GM12865 (cell line): ENCODE measurements at regions not wholly inside any gene's neighbourhood (a gene's known extent, or its start where the extent isn't known, plus 50 kb on each side); places are given as distances from the start of the nearest gene placed in this dataset.

Experiments used
- DNase-seq: peaks from one replicate; pipeline ENCODE4 v3.0.0; 2010; ENCODE audit warnings: low read depth
- H3K4me3 ChIP-seq: 2 replicates; pipeline ENCODE4 v1.5.1; 2011; ENCODE audit warnings: mild to moderate bottlenecking, low read depth, low read length, control low read depth
- CTCF ChIP-seq: IDR thresholded peaks from 2 replicates; pipeline ENCODE4 v1.5.1; 2011; ENCODE audit warnings: low read length, control low read depth, low read depth, inconsistent platforms; ENCODE audit not compliant: insufficient read depth; ENCODE audit errors: missing control alignments

- no peak overlapping the region for H3K4me3 ChIP-seq
- no peak for DNase-seq
- TF ChIP-seq CTCF = no peak
These were observed 205.9 kb downstream of the MAP2K6 start for GRCh38 chr17:69620363-69620762.

DNA sequence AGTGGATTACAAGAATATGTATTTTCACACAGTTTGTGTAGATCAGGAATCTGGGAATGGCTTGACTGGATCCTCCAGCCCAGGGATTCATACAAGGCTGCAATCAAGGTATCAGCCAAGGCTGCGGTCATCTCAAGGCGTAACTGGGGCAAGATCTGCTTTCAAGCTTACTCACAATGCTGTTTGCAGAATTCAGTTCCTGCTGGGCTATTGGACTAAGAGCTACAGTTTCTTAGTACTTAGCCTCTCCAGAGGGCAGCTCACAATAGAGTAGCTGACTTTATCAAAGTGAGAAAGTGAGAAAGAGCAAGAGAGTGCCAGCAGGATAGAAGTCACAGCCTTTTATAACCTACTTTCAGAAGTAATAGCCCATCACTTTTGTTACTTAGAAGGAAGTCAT is 211.0 kb downstream of the MAP2K6 start:
- no peak for DNase-seq
- TF ChIP-seq CTCF = no peak
- no peak overlapping the region for H3K4me3 ChIP-seq

DNA sequence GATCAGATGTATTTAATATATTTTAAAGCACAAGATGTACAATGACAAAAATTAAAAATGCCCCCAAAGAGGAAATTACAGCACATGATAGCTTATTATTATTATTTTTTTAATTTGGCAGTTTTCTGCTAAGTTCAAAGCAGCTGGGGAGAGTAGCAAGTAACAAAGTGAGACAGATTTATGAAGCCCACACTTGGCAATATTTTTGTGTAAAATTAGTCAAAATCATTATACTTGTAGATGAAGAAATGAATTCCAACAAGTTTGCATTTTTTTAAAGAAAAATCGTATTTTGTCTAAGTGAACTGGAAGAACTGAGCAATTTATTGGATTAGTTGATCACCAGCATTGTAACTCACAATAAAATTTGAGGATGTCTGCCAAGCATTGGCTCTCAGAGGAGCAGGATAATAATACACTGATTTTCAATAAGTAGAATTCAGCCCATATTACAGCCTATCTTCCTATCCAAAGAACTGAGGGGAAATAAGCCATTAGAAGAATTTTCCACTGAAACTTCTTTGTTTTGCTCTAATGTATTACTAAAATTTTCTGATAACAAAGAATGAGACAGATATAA is 215.6 kb downstream of the MAP2K6 start:
- TF ChIP-seq CTCF = no peak
- no peak for DNase-seq
- no peak overlapping the region for H3K4me3 ChIP-seq

- TF ChIP-seq CTCF = no peak
- H3K4me3 ChIP-seq = no peak overlapping the region
- no peak for DNase-seq
These were observed 220.3 kb downstream of the MAP2K6 start for GRCh38 chr17:69634844-69635243.

- TF ChIP-seq CTCF = no peak
- no peak overlapping the region for H3K4me3 ChIP-seq
- DNase-seq = no peak
These were observed 223.1 kb downstream of the MAP2K6 start for GRCh38 chr17:69637446-69638156.

DNA sequence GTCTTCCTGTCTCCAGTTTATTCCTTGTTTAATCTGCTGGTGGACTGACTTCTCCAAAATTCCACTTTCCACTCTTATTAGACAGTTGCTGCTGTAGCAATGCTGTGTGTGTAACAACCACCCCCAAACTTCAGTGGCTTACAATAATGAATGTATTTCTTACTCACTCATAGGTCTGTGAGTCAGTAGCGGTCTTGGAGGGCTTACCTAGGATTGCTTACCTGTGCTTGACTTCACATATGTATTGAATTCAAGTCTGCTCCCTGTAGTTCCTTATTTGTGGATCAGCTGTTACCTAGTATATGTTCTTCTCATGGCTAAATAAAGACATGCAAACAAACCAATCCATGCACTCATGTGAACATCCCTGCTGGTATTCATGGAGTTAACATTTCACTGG is 224.6 kb downstream of the MAP2K6 start:
- H3K4me3 ChIP-seq = no peak overlapping the region
- TF ChIP-seq CTCF = no peak
- no peak for DNase-seq

DNA sequence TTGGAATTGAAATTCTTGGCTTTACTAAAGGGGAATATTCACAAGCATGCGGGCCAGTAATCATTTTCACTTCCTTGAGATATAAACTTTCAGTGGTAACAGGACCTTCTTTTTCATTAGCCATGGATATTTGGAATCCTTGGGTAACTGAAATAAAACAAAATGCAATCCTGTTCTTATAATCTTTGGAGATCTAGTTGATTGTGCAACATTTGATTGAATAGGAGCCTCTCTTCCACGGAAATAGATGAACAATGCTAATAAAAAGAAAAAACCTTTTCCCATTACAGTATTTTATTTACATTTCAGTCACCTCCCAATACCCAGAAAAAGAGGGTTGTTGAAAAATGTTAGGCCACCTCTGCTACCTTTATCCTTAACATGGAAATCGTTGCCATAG is 225.6 kb downstream of the MAP2K6 start:
- DNase-seq = no peak
- TF ChIP-seq CTCF = no peak

More for the DNA sequence above, 225.6 kb downstream of the MAP2K6 start:
- H3K4me3 ChIP-seq = no peak overlapping the region
